Thyroid gland (tissue), 4 donors: ENCODE measurements at regions not wholly inside any gene's neighbourhood (a gene's known extent, or its start where the extent isn't known, plus 50 kb on each side); places are given as distances from the start of the nearest gene placed in this dataset.

Experiments used
- DNase-seq, 2 donors: peaks; one replicate each; pipeline ENCODE4 v3.0.0-alpha.2; 2019
- H3K27ac ChIP-seq, 3 donors: fragments of 200-600 bp; sonication (generic); 1 replicate in 2 of 3; 2 replicates in 1 of 3; pipeline ENCODE4 v1.5.1; 2016 to 2019; ENCODE audit warnings: mild to moderate bottlenecking in 1 of 3, moderate library complexity in 1 of 3
- H3K27me3 ChIP-seq: fragments of 200-600 bp; sonication (generic); one replicate; pipeline ENCODE4 v1.5.1; 2019
- H3K36me3 ChIP-seq, 2 donors: fragments of 200-600 bp; sonication (generic); one replicate each; pipeline ENCODE4 v1.5.1; 2016 to 2019
- H3K4me1 ChIP-seq, 2 donors: fragments of 200-600 bp; sonication (generic); one replicate each; pipeline ENCODE4 v1.5.1; 2017 to 2019
- H3K4me3 ChIP-seq, 3 donors: fragments of 200-600 bp; sonication (generic); replicated peaks in 1 of 3; 1 replicate in 2 of 3; 2 replicates in 1 of 3; pipeline ENCODE4 v1.5.1; 2016; ENCODE audit warnings: mild to moderate bottlenecking in 1 of 3
- H3K9me3 ChIP-seq: fragments of 200-600 bp; sonication (generic); one replicate; pipeline ENCODE4 v1.5.1; 2017
- POLR2A ChIP-seq, 2 donors: fragments of 450-650 bp; IDR thresholded peaks; one replicate each; pipeline ENCODE4 v1.6.1; 2017; ENCODE audit warnings: antibody characterized with exemption in 2 of 2, mild to moderate bottlenecking in 2 of 2, moderate library complexity in 1 of 2
- WGBS, 2 donors: methylation state at CpG; one replicate each; pipeline ENCODE4 v1.1.5; 2017; 5-methylcytosine and 5-hydroxymethylcytosine counted together
- intact Hi-C: fragments of 100-400 bp; cut with DNase I; formaldehyde crosslinking; loops from one replicate; pipeline ENCODE4 v1.15.1; 2023
- TF ChIP-seq, protein P1 (sequence below), 6 experiments: fragments of 200-600 bp in 3 of 6; fragments of 450-650 bp in 3 of 6; sonication (generic) in 3 of 6; IDR thresholded peaks; one replicate each; pipeline ENCODE4 v1.5.1; 2016 to 2019; ENCODE audit warnings: antibody characterized with exemption in 6 of 6, mild to moderate bottlenecking in 2 of 6, inconsistent platforms in 1 of 6, moderate library complexity in 1 of 6

DNA sequence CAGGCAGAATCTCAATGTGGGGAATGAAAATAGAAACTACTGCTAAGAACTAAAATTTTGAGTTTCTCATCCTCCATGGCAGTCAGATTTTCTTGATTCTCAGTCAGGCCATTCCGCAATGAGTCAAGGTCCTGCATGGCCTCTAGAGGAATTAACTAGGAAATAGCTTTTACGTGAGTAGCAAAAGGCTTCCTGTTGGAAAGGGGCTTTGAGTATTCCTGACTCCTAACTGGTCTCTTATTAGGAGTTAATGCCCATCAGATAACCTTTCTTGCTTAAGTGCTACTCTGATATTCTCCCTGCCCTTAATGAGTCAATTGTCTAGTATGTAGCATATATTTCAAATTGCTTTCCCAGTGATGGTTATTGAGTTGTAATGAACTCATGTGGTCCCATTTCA lies 65.7 kb upstream of the ARHGAP24 start:
- TF ChIP-seq POLR2A (IDR thresholded peaks at IDR 0.05) = no peak
- TF ChIP-seq, protein P1, sequence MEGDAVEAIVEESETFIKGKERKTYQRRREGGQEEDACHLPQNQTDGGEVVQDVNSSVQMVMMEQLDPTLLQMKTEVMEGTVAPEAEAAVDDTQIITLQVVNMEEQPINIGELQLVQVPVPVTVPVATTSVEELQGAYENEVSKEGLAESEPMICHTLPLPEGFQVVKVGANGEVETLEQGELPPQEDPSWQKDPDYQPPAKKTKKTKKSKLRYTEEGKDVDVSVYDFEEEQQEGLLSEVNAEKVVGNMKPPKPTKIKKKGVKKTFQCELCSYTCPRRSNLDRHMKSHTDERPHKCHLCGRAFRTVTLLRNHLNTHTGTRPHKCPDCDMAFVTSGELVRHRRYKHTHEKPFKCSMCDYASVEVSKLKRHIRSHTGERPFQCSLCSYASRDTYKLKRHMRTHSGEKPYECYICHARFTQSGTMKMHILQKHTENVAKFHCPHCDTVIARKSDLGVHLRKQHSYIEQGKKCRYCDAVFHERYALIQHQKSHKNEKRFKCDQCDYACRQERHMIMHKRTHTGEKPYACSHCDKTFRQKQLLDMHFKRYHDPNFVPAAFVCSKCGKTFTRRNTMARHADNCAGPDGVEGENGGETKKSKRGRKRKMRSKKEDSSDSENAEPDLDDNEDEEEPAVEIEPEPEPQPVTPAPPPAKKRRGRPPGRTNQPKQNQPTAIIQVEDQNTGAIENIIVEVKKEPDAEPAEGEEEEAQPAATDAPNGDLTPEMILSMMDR (IDR thresholded peaks at IDR 0.05) = no peak
- Histone ChIP-seq H3K27ac (no peak overlapping the region), H3K4me1 (no peaks in the 10 kb centered on the region), H3K4me3 (no peak overlapping the region), H3K27me3 (no peaks in the 10 kb centered on the region), H3K36me3 (no peaks in the 10 kb centered on the region), H3K9me3 (no peaks in the 10 kb centered on the region)
- DNase-seq = no peak
- WGBS, 2 donors = 84 to 90% methylated on average over 2 of the region's 2 CpGs
- intact Hi-C loops = no loop called here

DNA sequence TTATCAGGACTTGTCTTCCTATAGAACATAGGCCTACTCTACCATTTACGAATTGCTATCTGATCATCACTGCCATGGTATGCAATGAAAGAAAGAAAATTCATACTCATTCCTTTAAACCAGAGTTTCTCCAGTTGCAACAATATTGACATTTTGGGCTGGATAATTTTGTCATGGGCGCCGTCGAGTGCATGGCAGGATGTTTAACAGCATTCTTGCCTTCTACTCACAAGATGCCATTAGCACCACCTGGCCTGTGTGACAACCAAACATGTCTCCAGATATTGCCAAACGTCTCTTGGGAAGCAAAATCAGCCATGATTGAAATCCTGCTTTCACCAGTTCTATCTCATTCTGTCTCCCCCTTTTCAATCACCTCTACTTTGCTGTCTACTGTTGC lies 63.6 kb upstream of the ARHGAP24 start:
- intact Hi-C loops = no loop called here
- 92 to 95% methylated on average over 5 of the region's 5 CpGs for WGBS, 2 donors

DNA sequence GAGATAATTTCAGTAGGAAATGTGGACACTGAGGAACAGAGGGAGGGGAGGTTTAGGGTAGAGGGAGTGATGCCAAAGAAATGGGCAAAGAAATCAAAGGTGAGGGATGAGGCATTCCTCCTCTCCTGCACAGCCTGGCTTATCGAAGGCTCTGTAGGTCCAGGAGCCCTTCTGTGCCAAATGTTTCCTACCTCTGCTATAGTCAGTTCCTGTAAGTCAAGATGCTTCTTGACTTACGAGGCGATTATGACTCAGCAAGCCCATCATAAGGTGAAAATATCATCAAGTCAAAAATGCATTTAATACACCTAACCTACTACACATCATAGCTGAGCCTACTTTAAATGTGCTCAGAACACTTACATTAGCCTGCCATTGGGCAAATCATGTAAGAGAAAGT lies 60.0 kb upstream of the ARHGAP24 start:
- TF ChIP-seq, protein P1 (IDR thresholded peaks at IDR 0.05) = no peak
- no peak for TF ChIP-seq POLR2A (IDR thresholded peaks at IDR 0.05)
- Histone ChIP-seq H3K4me1 (no peaks in the 10 kb centered on the region), H3K27ac (no peak overlapping the region), H3K27me3 (no peaks in the 10 kb centered on the region), H3K36me3 (no peaks in the 10 kb centered on the region), H3K4me3 (no peak overlapping the region), H3K9me3 (no peaks in the 10 kb centered on the region)
- intact Hi-C loops = no loop called here
- DNase-seq = no peak
- 57 to 80% methylated on average over 3 of the region's 3 CpGs for WGBS, 2 donors

More for the DNA sequence above, 63.6 kb upstream of the ARHGAP24 start:
- Histone ChIP-seq H3K9me3 (no peaks in the 10 kb centered on the region), H3K4me1 (no peaks in the 10 kb centered on the region), H3K27ac (no peak overlapping the region), H3K4me3 (no peak overlapping the region), H3K27me3 (no peaks in the 10 kb centered on the region), H3K36me3 (no peaks in the 10 kb centered on the region)
- DNase-seq = no peak
- TF ChIP-seq, protein P1 (IDR thresholded peaks at IDR 0.05) = no peak
- no peak for TF ChIP-seq POLR2A (IDR thresholded peaks at IDR 0.05)

DNA sequence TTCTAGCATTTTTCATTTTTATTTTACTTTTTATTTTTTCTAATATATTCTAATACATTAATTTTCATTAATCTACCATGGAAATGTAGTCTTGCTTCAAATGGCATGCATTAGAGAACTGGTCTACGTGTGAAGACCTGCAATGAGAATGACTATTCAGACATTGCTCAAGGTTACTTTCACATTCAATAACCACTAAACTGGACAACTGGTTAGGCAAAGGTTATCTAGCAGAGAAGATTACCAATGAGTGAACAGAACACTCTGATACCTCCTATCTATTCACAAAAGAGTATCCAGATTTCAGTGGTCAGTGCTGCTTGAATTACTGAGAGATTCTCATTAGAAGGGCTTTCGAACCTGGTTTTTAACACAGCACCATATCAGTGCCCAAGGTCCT lies 58.9 kb upstream of the ARHGAP24 start:
- no peak overlapping the region for H3K4me3 ChIP-seq
- H3K4me1 ChIP-seq = no peaks in the 10 kb centered on the region
- intact Hi-C loops = no loop called here
- TF ChIP-seq, protein P1 (IDR thresholded peaks at IDR 0.05) = no peak
- TF ChIP-seq POLR2A (IDR thresholded peaks at IDR 0.05) = no peak
- no peak overlapping the region for H3K27ac ChIP-seq
- 92 to 95% methylated on average over 2 of the region's 2 CpGs for WGBS, 2 donors
- H3K9me3 ChIP-seq = no peaks in the 10 kb centered on the region
- no peak for DNase-seq
- H3K27me3 ChIP-seq = no peaks in the 10 kb centered on the region
- no peaks in the 10 kb centered on the region for H3K36me3 ChIP-seq

DNA sequence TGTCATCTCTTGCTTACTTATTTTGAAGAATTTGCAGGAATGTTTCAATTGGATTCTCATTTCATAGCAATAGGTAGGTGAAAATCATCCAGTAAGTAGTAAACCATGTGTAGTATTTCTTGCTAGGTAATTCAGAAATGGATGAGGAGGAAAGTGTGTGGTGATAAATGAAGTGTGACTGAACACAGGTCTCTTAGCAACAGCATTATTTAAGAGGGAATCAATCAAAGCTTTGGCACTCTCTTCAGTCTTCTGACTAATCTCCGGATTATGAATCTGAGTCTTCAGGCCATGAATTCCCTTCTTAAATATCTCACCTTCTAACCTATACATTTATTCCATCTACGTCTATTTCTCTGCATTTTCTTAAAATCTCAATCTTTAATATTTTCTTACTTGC lies 55.8 kb upstream of the ARHGAP24 start:
- TF ChIP-seq, protein P1 (IDR thresholded peaks at IDR 0.05) = no peak
- TF ChIP-seq POLR2A (IDR thresholded peaks at IDR 0.05) = no peak
- no peaks in the 10 kb centered on the region for H3K27me3 ChIP-seq
- 89 to 94% methylated on average over 2 of the region's 2 CpGs for WGBS, 2 donors
- no peaks in the 10 kb centered on the region for H3K9me3 ChIP-seq
- DNase-seq = no peak
- no peaks in the 10 kb centered on the region for H3K36me3 ChIP-seq
- no peak overlapping the region for H3K27ac ChIP-seq
- H3K4me3 ChIP-seq = no peak overlapping the region
- intact Hi-C loops = no loop called here
- no peaks in the 10 kb centered on the region for H3K4me1 ChIP-seq
